ENCODE measurements at regions not wholly inside any gene's neighbourhood (a gene's known extent, or its start where the extent isn't known, plus 50 kb on each side); places are given as distances from the start of the nearest gene placed in this dataset.

GRCh38 chr3:35946121-35946853, 307.0 kb downstream of the ARPP21 start:
- ATAC-seq, result no peak
- intact Hi-C loops (cut with DNase I), result no loop called here
- DNase-seq, result no peak

- intact Hi-C loops (cut with DNase I), result no loop called here
- DNase-seq, result no peak
- ATAC-seq, result no peak
Measured at GRCh38 chr3:35946854-35947515, 307.7 kb downstream of the ARPP21 start.

GRCh38 chr3:35950021-35950420, 310.7 kb downstream of the ARPP21 start:
- no peak for ATAC-seq
- DNase-seq, result no peak
- intact Hi-C loops (cut with DNase I), result no loop called here

- DNase-seq, result no peak
- ATAC-seq, result no peak
- intact Hi-C loops (cut with DNase I), result no loop called here
Measured at GRCh38 chr3:35954413-35954812, 315.1 kb downstream of the ARPP21 start.

GRCh38 chr3:35965908-35966307, 326.6 kb downstream of the ARPP21 start:
- DNase-seq, result no peak
- peak in 1 of 2 donors; percentile 78 for ATAC-seq
- intact Hi-C loops (cut with DNase I), result loop anchor here (2.0 to 5.0 kb wide), 2 partner anchors 726 to 735 kb away; no protein-coding TSS in a partner anchor

- DNase-seq (no peak), ATAC-seq (no peak)
- intact Hi-C loops (cut with DNase I), result loop anchor here (2.0 to 5.0 kb wide), 2 partner anchors 725 to 734 kb away; no protein-coding TSS in a partner anchor
Measured at GRCh38 chr3:35966629-35967464, 327.5 kb downstream of the ARPP21 start.

- ATAC-seq (no peak), DNase-seq (no peak)
- intact Hi-C loops (cut with DNase I), result loop anchor here in 1 of 2 donors (5.0 kb wide), 1 partner anchor 724 kb away; no protein-coding TSS in a partner anchor
Measured at GRCh38 chr3:35968043-35968622, 328.8 kb downstream of the ARPP21 start.

- intact Hi-C loops (cut with DNase I), result loop anchor here in 1 of 2 donors (5.0 kb wide), 1 partner anchor 723 kb away; no protein-coding TSS in a partner anchor
Measured at GRCh38 chr3:35969406-35969805, 330.1 kb downstream of the ARPP21 start.

GRCh38 chr3:35970793-35971192, 331.5 kb downstream of the ARPP21 start:
- no peak for ATAC-seq
- DNase-seq, result no peak
- intact Hi-C loops (cut with DNase I), result no loop called here

More at GRCh38 chr3:35969406-35969805, 330.1 kb downstream of the ARPP21 start:
- no peak for DNase-seq
- no peak for ATAC-seq

GRCh38 chr3:35971686-35972085, 332.4 kb downstream of the ARPP21 start:
- DNase-seq (no peak), ATAC-seq (no peak)
- intact Hi-C loops (cut with DNase I), result no loop called here

- intact Hi-C loops (cut with DNase I), result no loop called here
- ATAC-seq (no peak), DNase-seq (no peak)
Measured at GRCh38 chr3:35974872-35975271, 335.5 kb downstream of the ARPP21 start.

- DNase-seq, result no peak
- no peak for ATAC-seq
- intact Hi-C loops (cut with DNase I), result no loop called here
Measured at GRCh38 chr3:35986161-35986560, 346.8 kb downstream of the ARPP21 start.

- DNase-seq (no peak), ATAC-seq (no peak)
- intact Hi-C loops (cut with DNase I), result no loop called here
Measured at GRCh38 chr3:35987386-35987785, 348.1 kb downstream of the ARPP21 start.

GRCh38 chr3:35992041-35992440, 352.7 kb downstream of the ARPP21 start:
- intact Hi-C loops (cut with DNase I), result no loop called here

GRCh38 chr3:36011791-36012190, 368.5 kb upstream of the STAC start:
- DNase-seq, result no peak
- no peak for ATAC-seq
- intact Hi-C loops (cut with DNase I), result no loop called here

More at GRCh38 chr3:35992041-35992440, 352.7 kb downstream of the ARPP21 start:
- DNase-seq, result no peak
- ATAC-seq, result no peak

GRCh38 chr3:36013425-36013824, 366.9 kb upstream of the STAC start:
- intact Hi-C loops (cut with DNase I), result no loop called here
- no peak for ATAC-seq
- DNase-seq, result no peak

GRCh38 chr3:36025232-36025631, 355.1 kb upstream of the STAC start:
- ATAC-seq, result no peak
- no peak for DNase-seq
- intact Hi-C loops (cut with DNase I), result no loop called here

GRCh38 chr3:36032180-36033047, 347.9 kb upstream of the STAC start:
- intact Hi-C loops (cut with DNase I), result no loop called here
- ATAC-seq (no peak), DNase-seq (no peak)

All from left cardiac atrium (tissue), 4 donors.